GM12891 (cell line): ENCODE measurements at regions not wholly inside any gene's neighbourhood (a gene's known extent, or its start where the extent isn't known, plus 50 kb on each side); places are given as distances from the start of the nearest gene placed in this dataset.
"Not testable (repeated sequence)": the region's sequence is repeated elsewhere in the genome, so short reads cannot be mapped to it uniquely, and the experiment has no call there.

ENCODE experiments used
- DNase-seq: peaks from one replicate; pipeline ENCODE4 v3.0.0; 2011; ENCODE audit warnings: low spot score; ENCODE audit not compliant: insufficient read length
- FAIRE-seq: peaks from 2 replicates; lab custom pipeline; 2011; peaks lifted over from hg19 to GRCh38; lab: Jason Lieb, UNC
- PAX5 ChIP-seq: IDR thresholded peaks from 2 replicates; pipeline ENCODE4 v1.6.1; 2011; ENCODE audit warnings: low read length, moderate library complexity, mild to moderate bottlenecking; ENCODE audit not compliant: insufficient read depth, severe bottlenecking
- POLR2A ChIP-seq: IDR thresholded peaks from 2 replicates; pipeline ENCODE4 v1.6.1; 2011; ENCODE audit warnings: low read depth, low read length, control low read depth
- POLR2AphosphoS5 ChIP-seq: IDR thresholded peaks from 2 replicates; pipeline ENCODE4 v1.6.1; 2011; ENCODE audit warnings: low read depth, low read length, control low read depth
- POU2F2 ChIP-seq: IDR thresholded peaks from 2 replicates; pipeline ENCODE4 v1.6.1; 2011; ENCODE audit warnings: low read depth, mild to moderate bottlenecking, control low read depth, low read length, moderate library complexity
- SPI1 ChIP-seq: IDR thresholded peaks from 2 replicates; pipeline ENCODE4 v1.6.1; 2011; ENCODE audit warnings: low read depth, low read length, control low read depth
- TAF1 ChIP-seq: IDR thresholded peaks from 2 replicates; pipeline ENCODE4 v1.6.1; 2011; ENCODE audit warnings: low read depth, low read length, control low read depth

GRCh38 chr4:77451530-77451929, 154.1 kb upstream of the CXCL13 start:
- no peak for DNase-seq
- FAIRE-seq = no peak
- TF ChIP-seq SPI1 = no peak
- TF ChIP-seq POLR2A = no peak
- no peak for TF ChIP-seq POU2F2
- no peak for TF ChIP-seq POLR2AphosphoS5
- TF ChIP-seq TAF1 = no peak
- no peak for TF ChIP-seq PAX5

DNA sequence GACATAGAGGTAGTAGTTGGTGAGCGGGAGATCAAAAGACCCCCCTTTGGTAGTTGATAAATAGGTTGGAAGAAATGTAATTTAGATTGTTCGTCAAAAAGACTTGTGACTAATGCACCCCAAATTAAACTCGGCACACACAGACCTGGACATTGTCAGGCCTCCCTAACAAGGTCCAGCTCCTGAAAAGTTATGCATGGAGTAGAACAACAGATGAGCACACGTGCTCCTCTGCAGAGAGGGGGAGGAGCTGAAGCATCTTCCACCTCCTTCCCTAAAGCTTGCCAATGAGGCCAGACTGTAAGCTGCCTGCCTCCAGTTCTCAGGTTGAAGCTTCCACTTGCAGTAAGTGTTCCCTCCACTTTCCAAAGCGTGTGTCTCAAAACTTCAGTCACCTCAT, 153.5 kb upstream of the CXCL13 start:
- peak; percentile 71 for FAIRE-seq
- not testable (repeated sequence) for DNase-seq

DNA sequence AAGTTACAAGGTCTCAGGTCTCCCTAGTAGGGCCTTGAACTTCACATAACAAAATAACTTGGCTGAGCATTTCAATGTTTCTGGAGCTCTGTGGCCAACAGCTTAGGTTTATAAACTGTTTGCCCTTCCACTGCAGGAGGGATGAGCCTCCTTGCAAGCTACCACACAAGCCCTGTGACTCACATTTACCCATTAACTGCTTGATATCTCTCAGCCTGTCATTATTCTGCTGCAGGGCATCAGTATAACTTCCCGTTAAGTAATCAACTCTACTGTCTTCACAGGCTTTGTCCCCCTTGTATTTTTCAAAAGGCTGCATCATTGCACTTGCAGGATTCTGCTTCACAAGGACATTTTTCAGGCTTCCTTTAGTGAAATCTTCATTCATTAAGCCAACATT, 151.7 kb upstream of the CXCL13 start:
- no peak for FAIRE-seq

GRCh38 chr4:77454858-77455257, 150.8 kb upstream of the CXCL13 start:
- TF ChIP-seq TAF1 = no peak
- TF ChIP-seq POU2F2 = no peak
- no peak for TF ChIP-seq POLR2A
- TF ChIP-seq POLR2AphosphoS5 = no peak
- TF ChIP-seq PAX5 = no peak
- no peak for TF ChIP-seq SPI1
- FAIRE-seq (no peak), DNase-seq (no peak)

More for the DNA sequence above, 151.7 kb upstream of the CXCL13 start:
- DNase-seq = no peak
- TF ChIP-seq SPI1 (no peak), POLR2A (no peak), PAX5 (no peak), POU2F2 (no peak), TAF1 (no peak), POLR2AphosphoS5 (no peak)

DNA sequence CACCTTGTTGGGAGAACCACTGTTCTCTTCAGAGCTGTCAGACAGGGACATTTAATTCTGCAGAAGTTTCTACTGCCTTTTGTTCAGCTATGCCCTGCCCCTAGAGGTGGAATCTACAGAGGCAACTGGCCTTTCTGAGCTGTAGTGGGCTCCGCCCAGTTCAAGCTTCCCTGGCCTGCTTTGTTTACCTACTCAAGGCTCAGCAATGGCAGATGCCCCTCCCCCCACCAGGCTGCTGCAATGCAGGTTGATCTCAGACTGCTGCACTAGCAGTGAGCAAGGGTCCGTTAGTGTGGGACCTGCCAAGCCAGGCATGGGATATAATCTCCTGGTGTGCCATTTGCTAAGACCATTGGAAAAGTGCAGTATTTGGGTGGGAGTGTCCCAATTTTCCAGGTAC, 141.5 kb upstream of the CXCL13 start:
- not testable (repeated sequence) for DNase-seq, FAIRE-seq

GRCh38 chr4:77465271-77465670, 140.3 kb upstream of the CXCL13 start:
- DNase-seq (no peak), FAIRE-seq (no peak)
- TF ChIP-seq SPI1 = no peak
- TF ChIP-seq POLR2A = no peak
- TF ChIP-seq PAX5 = no peak
- TF ChIP-seq POLR2AphosphoS5 = no peak
- TF ChIP-seq TAF1 = no peak
- no peak for TF ChIP-seq POU2F2

GRCh38 chr4:77466430-77466829, 139.2 kb upstream of the CXCL13 start:
- DNase-seq (no peak), FAIRE-seq (no peak)
- no peak for TF ChIP-seq POLR2AphosphoS5
- TF ChIP-seq POLR2A = no peak
- TF ChIP-seq TAF1 = no peak
- TF ChIP-seq POU2F2 = no peak
- no peak for TF ChIP-seq PAX5
- TF ChIP-seq SPI1 = no peak

- no peak for FAIRE-seq
- TF ChIP-seq POU2F2 = no peak
- TF ChIP-seq TAF1 = no peak
- TF ChIP-seq PAX5 = no peak
- TF ChIP-seq POLR2A = no peak
- TF ChIP-seq SPI1 = no peak
- TF ChIP-seq POLR2AphosphoS5 = no peak
- no peak for DNase-seq
These were observed 133.7 kb upstream of the CXCL13 start for GRCh38 chr4:77471821-77472495.

- FAIRE-seq (no peak), DNase-seq (no peak)
- TF ChIP-seq SPI1 = no peak
- no peak for TF ChIP-seq PAX5
- TF ChIP-seq TAF1 = no peak
- TF ChIP-seq POU2F2 = no peak
- no peak for TF ChIP-seq POLR2AphosphoS5
These were observed 132.1 kb upstream of the CXCL13 start for GRCh38 chr4:77473509-77473908.

GRCh38 chr4:77481856-77482255, 123.8 kb upstream of the CXCL13 start:
- no peak for FAIRE-seq
- TF ChIP-seq POLR2AphosphoS5 (no peak), POU2F2 (no peak)
- DNase-seq = no peak

DNA sequence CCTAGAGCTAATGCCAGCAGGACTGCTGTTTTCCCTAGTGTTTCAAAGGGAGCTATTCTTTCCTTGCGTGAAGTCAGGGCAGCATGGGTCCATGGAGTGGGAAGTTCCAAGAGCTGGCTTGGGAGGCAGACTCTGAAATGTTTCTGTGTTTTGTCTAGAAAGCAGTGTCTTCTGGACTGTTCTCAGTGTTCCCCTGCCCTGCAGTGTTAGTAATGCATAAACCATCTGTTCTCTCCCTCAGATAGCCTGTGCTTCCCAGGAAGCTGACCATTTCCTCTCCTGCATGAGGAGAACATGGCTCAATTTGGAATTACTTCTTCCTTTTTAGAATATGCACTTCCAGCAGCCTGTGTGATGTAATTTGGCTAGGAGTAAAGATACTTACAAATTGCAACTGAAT, 116.7 kb upstream of the CXCL13 start:
- no peak for FAIRE-seq
- no peak for TF ChIP-seq POLR2A
- TF ChIP-seq SPI1 = no peak
- TF ChIP-seq POLR2AphosphoS5 = no peak
- no peak for TF ChIP-seq POU2F2
- no peak for TF ChIP-seq PAX5
- TF ChIP-seq TAF1 = no peak
- no peak for DNase-seq

GRCh38 chr4:77493120-77493752, 112.4 kb upstream of the CXCL13 start:
- TF ChIP-seq SPI1 (peak; percentile 75), POLR2A (no peak), TAF1 (no peak)
- no peak for FAIRE-seq
- no peak for DNase-seq
